Stimulated activated CD4-positive, alpha-beta T cell treated with anti-CD3 and anti-CD28 coated beads, Interleukin-15, amount 100 ng/mL, for 48 hours (primary cell): ENCODE measurements at regions not wholly inside any gene's neighbourhood (a gene's known extent, or its start where the extent isn't known, plus 50 kb on each side); places are given as distances from the start of the nearest gene placed in this dataset.

ENCODE experiments used
- DNase-seq, 2 donors: peaks; one replicate each; pipeline ENCODE4 v3.0.0-alpha.2; 2020; ENCODE audit warnings: low read depth in 2 of 2

DNA sequence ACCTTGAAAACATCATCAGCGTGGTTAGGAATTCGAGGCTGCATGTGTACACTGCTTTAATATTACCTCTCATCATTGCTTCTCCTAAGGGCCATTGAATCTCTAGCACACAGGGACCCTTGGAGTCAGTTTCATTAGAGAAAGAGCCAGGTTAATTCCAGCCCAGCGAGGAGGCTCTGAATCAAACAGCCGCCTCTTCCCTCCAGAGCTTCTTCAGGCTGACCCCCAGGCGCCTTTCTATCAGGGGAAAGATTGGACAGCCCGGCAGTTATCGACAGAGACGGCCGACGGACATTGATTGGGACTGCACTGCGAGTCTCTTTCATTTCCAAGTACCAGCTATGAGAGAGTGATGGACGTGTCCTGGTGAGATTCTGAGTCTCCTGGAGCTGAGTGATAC, 159.2 kb downstream of the ANKRD60 start:
- no peak for DNase-seq

- no peak for DNase-seq
Observed at GRCh38 chr20:58065508-58066361, 162.7 kb downstream of the ANKRD60 start.

DNA sequence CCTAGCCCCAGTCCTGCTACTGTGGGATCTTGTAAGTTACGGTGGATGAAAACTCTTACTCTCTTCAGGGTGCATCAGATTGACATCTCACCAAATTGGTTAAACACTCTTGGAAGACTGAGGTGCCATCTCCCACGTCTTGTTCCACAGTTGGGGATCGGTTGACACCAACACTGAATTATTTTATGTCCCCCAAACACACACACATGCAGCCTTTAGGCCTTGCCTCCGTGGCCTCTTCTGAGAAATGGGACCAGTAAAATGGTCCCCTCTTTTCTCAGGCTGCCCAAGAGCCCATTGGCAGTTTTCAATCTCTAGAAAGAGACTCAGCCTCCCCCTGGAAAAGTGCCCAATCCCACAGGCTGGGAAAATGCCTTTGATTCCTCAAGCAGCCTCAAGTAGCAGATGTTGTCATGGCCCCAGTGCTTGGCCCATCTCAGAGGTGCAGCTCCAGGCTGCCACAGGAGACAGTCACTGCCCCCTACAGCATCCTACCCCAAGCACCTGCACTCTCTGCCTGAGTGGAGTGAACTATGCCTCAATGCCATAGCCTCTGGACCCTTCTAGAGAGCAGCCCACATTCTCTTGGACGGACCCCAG, 163.9 kb downstream of the ANKRD60 start:
- DNase-seq = no peak

GRCh38 chr20:58059260-58059544, 169.3 kb downstream of the ANKRD60 start:
- DNase-seq = no peak

- no peak for DNase-seq
Observed at GRCh38 chr20:58058421-58059259, 169.8 kb downstream of the ANKRD60 start.

DNA sequence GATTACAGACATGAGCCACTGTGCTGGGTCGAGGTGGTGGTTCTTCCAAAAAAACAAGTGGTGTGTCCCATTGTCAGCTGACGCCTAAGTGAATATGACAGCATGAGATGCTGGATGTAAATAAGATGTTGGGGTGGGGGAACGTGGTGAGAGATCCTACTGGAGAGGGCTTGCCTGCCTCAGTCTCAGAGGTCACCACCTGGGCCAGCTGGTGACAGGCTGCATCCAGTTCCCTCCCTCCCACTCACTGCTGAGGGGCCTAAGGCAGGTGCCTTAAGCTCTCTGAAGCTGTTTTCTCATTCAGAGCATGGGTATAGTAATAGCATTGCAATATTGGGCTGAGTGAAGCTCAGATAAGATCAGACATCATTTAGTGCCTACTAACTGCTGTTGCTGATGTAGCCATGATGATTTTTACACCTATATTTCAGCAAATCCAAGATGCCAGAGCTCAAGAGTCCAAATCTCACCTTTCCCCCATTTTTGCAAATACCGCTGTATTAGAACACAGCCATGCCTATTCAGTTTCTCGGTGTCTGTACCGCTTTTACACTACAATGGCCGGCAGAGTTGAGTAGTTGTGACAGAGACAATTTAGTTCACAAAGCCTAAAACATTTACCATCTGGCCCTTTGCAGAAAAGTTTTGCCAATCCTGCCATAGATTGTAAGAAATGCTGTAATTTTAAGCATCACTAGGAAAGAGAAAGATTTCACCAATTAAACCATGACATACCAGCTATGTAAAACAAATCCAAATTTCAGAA, 171.3 kb downstream of the ANKRD60 start:
- DNase-seq = no peak

DNA sequence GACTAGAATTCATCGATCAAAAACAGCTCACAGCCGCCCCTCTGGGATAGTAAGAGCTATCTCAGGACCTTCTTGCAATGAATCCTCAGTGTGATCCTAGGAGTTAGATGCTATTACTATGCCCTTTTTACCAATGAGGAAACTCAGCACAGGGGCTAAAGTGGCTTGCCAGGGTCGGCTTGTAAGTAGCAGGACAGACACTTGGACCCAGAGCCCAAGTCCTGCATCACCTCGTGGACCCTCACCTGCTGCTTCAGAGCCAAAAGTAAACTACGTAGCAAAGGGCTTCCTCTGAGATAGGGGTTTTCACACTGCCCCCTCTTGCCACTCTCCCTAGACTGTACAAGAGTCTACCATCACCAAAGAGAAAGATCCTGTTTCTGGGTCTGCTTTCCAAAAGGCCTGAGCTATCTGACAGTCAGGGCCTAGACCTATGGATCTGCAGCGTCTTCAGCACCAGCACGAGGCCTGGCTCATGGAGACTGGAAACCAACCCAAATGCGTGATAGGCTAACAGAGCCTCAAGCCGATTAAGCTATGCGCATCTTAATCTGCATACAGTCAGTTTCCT, 172.3 kb downstream of the ANKRD60 start:
- no peak for DNase-seq

- DNase-seq = no peak
Observed at GRCh38 chr20:58054780-58055373, 173.6 kb downstream of the ANKRD60 start.

DNA sequence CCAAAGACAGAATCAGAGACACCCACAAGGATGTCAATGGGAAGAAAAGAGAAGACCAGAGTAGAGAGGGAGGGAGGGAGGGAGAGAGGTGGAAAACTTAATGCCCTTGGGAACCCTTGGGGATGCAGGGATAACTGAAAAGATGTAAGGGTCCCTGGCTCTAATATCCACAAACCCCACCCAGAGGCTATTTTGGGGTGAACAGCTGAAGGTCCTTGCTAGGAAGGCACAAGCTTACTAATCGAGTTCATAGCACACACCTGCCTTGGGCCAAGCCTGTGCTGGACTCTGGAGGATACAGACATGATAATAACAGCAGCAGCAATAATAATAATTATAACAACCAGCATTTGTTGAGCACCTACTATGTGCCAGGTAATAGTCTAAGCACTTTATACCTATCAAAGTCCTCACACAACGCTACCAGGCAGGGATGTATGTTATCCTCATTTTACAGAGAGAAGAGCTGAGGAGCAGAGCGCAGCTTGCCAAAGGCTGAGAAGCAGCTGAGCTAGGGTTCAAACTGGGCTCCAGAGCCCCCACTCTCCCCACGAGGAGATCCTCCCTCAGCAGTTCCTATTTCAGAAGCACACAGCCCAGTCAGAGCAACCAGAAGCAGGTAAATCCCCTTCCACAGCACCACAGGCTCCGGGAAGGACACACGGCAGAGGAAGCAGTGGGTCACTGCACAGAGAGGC, 174.2 kb downstream of the ANKRD60 start:
- no peak for DNase-seq

- no peak for DNase-seq
Observed at GRCh38 chr20:58053391-58054055, 174.9 kb downstream of the ANKRD60 start.

GRCh38 chr20:58051367-58051766, 177.1 kb downstream of the ANKRD60 start:
- no peak for DNase-seq

DNA sequence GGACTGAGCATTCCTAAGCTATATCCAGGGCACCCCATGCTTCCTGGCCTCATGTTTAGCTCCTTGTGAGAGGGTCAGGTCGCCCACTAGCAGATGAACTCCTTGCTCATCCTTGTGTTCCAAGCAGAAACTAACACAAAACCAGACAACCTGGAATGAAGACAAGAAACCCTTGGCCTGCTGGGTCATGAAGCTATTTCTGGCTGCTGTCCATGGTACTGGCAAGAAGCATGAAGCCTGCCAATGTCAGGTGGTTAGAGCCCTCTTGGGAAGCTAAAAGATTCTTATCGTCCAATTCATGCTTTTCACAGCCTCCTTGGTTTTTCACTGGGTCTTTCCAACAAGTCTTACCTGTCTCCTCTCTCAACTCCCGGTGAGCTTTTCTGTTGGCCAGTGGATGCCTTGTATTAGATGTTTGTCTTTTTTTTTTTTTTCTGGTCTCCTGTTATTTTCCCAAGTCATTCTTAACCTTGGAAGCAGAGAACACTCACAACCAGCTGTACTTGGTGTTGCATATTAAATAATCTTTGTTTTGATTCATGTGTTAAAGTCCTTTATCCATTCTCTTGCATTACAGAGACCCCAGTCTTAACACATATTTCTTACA, 180.3 kb downstream of the ANKRD60 start:
- no peak for DNase-seq

GRCh38 chr20:58046311-58046710, 182.1 kb downstream of the ANKRD60 start:
- DNase-seq = no peak

GRCh38 chr20:58045579-58045978, 182.9 kb downstream of the ANKRD60 start:
- DNase-seq = no peak

- no peak for DNase-seq
Observed at GRCh38 chr20:58044931-58045555, 183.4 kb downstream of the ANKRD60 start.

GRCh38 chr20:58044286-58044685, 184.2 kb downstream of the ANKRD60 start:
- DNase-seq = no peak

DNA sequence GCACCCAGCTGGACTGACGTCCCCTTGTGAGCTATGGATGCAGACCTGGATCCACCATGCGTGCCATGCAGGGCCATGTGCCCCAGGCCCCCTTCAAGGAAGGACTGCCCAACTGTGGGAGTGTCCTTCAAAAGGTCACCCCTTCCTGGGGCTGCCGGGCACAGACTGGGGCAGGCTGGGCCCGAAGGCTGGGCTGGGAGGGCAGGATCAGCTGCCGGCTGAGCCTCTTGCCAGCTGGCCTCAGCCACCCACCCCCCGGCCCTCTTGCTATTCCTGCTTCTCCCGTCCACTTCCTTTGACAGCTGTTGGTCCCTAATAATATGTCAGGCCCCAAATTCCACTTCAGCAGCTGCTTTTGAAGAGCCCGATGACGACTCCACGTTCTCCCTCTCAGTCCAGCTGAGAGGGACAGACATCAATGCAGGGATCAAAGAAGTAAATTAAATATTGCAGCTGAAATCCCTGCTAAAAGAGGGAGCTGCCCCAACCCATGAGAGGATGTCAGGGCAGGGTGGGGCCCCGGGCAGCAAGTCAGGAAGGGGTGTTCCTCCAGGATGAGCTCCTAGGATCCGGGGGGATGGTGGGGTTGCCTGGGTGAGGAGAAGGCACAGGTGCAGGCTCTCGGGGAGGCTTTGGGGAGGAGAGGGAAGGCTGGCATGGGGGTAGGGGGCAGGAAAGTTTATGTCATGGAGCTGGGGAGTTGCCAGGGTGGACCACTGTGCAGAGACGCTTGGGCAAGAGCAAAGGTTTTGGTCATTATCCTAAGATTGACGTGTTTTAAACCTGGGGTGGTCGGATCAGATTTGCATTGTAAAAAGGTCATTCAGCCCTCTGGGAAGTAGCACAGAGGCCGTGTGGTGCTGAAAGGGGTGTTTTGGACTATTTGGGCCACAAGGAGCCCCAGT, 185.0 kb downstream of the ANKRD60 start:
- no peak for DNase-seq

DNA sequence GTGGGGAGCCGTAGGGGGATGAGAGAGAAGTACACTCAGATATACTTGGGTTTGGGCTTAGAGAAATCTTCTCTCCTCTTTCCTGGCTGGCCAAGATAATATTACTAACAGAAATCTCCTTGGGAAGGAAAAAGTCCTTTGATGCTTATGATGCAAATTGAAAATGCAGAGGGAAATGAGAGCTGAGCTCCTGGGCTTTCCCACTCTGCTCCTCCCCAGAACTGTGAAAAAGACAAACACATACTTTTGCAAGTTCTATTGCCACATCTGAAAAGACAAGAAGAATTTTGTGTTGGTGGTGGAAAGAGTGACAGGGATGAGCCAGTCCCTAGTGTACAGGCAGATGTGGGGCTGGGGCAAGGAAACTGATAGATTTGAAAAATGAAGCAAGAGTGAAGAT, 185.9 kb downstream of the ANKRD60 start:
- DNase-seq = no peak
